ENCODE measurements at regions not wholly inside any gene's neighbourhood (a gene's known extent, or its start where the extent isn't known, plus 50 kb on each side); places are given as distances from the start of the nearest gene placed in this dataset.

DNA sequence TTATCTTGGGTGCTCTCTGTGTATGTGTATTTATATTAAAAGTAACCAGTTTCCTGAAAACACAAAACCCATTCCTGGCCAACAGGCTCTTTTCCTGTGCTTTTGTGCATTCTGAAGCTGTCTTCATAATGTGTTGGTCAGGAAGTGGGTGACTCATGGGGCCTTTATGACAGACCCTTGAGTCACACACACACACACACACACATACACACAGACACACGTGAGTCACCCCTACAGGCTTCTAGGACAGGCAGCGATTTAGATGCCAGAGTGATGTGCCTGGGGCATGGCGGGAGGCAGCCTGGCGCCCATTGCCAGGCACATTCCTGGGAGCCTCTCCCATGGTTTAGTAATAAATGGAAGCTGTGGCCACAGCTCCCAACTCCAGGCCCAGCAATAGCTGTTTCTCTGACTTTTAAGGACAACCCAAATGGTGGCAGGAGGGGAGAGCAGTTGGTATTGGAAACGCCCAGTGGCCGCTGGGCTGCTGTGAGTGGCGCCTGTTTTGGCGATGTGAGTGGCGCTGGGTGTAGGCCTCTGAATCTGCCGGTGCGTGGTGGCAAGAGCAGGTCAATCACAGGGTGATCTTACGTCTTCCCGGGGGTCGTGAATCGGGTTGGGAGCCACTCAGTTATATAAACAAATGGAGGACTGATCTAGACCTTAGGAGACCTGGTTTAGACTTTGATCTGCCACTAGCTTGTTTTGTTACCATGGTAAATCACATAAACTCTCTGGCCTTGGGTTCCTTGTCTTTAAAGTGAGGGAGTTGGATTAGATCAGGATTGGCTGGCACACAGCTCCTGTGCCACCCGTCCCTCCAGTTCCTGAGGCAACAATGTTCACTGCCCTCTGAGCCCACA is 150.7 kb upstream of the DLX2 start:
- H3K9me3 ChIP-seq (ENCODE audit: low read depth, low read length, poor library complexity, severe bottlenecking), result no peaks in the 10 kb centered on the region
- H3K4me3 ChIP-seq (ENCODE audit: low read depth, low read length, poor library complexity, severe bottlenecking), result no peak overlapping the region
- TF ChIP-seq, protein P1, sequence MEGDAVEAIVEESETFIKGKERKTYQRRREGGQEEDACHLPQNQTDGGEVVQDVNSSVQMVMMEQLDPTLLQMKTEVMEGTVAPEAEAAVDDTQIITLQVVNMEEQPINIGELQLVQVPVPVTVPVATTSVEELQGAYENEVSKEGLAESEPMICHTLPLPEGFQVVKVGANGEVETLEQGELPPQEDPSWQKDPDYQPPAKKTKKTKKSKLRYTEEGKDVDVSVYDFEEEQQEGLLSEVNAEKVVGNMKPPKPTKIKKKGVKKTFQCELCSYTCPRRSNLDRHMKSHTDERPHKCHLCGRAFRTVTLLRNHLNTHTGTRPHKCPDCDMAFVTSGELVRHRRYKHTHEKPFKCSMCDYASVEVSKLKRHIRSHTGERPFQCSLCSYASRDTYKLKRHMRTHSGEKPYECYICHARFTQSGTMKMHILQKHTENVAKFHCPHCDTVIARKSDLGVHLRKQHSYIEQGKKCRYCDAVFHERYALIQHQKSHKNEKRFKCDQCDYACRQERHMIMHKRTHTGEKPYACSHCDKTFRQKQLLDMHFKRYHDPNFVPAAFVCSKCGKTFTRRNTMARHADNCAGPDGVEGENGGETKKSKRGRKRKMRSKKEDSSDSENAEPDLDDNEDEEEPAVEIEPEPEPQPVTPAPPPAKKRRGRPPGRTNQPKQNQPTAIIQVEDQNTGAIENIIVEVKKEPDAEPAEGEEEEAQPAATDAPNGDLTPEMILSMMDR (conservative IDR thresholded peaks at IDR 0.05; ENCODE audit: low read depth, low read length), result no peak
- TF ChIP-seq EZH2 (IDR thresholded peaks at IDR 0.05; ENCODE audit: borderline replicate concordance, low read depth, low read length, poor library complexity, severe bottlenecking), result no peak
- POLR2A ChIA-PET (ENCODE audit: low non-redundant PET), result interaction anchor here (0.7 kb wide), 1 partner anchor 26 kb away, joined by 5 read pairs; no protein-coding TSS in a partner anchor
- no TSS peak for BruUV-seq (replicated peaks)
- no peaks in the 10 kb centered on the region for H3K27me3 ChIP-seq (replicated peaks; ENCODE audit: insufficient read depth, low read depth, low read length, poor library complexity)
- intact Hi-C loops (cut with micrococcal nuclease; ENCODE audit: unreplicated experiment), result no loop called here
- no peaks in the 10 kb centered on the region for H3K36me3 ChIP-seq (ENCODE audit: insufficient read depth, low read length, poor library complexity, severe bottlenecking)
- peaks cover 17% of the 10 kb centered on the region for H3K4me1 ChIP-seq (ENCODE audit: insufficient read depth, low read length, poor library complexity, severe bottlenecking)
- DNase-seq (ENCODE audit: low spot score), result peak; percentile 93
- CTCF ChIA-PET, result no interaction called here
- no peak overlapping the region for H3K27ac ChIP-seq (ENCODE audit: low read depth, low read length, poor library complexity, severe bottlenecking)

DNA sequence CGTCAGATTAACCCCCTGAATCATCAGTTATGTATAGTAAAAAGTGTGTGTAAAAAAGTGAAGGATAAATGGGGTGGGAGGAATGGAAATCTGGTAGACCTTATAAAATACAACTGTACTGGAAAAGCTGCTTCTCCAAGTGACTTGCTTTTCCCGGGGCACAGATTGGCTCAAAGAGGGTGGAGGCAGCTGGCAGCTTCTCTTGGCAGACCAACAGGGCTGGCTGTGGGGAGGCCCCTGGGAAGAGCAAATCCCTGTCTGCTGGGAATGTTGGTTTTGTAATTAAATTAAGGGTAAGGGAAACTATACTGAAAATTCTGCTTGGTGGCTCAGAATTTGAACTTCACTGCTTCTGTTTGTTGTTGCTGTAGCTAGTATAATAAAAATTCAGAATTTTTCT is 154.2 kb upstream of the DLX2 start:
- CTCF ChIA-PET, result no interaction called here
- TF ChIP-seq, protein P1 (conservative IDR thresholded peaks at IDR 0.05; ENCODE audit: low read depth, low read length), result no peak
- TF ChIP-seq EZH2 (IDR thresholded peaks at IDR 0.05; ENCODE audit: borderline replicate concordance, low read depth, low read length, poor library complexity, severe bottlenecking), result no peak
- POLR2A ChIA-PET (ENCODE audit: low non-redundant PET), result no interaction called here
- Histone ChIP-seq H3K4me1 (ENCODE audit: insufficient read depth, low read length, poor library complexity, severe bottlenecking) (peaks cover 17% of the 10 kb centered on the region), H3K4me3 (ENCODE audit: low read depth, low read length, poor library complexity, severe bottlenecking) (no peak overlapping the region), H3K36me3 (ENCODE audit: insufficient read depth, low read length, poor library complexity, severe bottlenecking) (no peaks in the 10 kb centered on the region), H3K27me3 (replicated peaks; ENCODE audit: insufficient read depth, low read depth, low read length, poor library complexity) (no peaks in the 10 kb centered on the region), H3K9me3 (ENCODE audit: low read depth, low read length, poor library complexity, severe bottlenecking) (no peaks in the 10 kb centered on the region), H3K27ac (ENCODE audit: low read depth, low read length, poor library complexity, severe bottlenecking) (no peak overlapping the region)
- DNase-seq (ENCODE audit: low spot score), result peak; percentile 45
- intact Hi-C loops (cut with micrococcal nuclease; ENCODE audit: unreplicated experiment), result no loop called here
- BruUV-seq (replicated peaks), result no TSS peak

DNA sequence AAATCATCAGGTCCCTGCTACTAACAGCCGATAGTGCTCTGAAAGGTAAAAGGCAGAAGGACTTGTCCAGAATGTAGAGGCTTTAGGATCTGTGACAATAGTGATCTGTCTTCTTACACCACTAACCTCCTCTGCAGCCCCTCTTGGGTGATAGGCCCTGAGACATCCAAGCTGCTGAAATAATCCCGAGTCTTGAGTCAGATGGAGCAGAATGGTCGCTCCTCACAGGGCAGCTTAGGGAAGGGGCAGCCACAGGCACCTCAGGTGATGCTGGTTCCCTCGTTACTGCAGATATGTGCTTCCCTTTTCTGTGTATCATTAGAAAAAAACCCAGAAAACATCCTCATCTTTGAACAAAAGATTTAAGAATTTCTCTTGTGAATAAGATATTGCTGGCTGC is 157.1 kb upstream of the DLX2 start:
- BruUV-seq (replicated peaks), result no TSS peak

More for the DNA sequence above, 157.1 kb upstream of the DLX2 start:
- intact Hi-C loops (cut with micrococcal nuclease; ENCODE audit: unreplicated experiment), result no loop called here
- POLR2A ChIA-PET (ENCODE audit: low non-redundant PET), result no interaction called here
- Histone ChIP-seq H3K9me3 (ENCODE audit: low read depth, low read length, poor library complexity, severe bottlenecking) (no peaks in the 10 kb centered on the region), H3K4me3 (ENCODE audit: low read depth, low read length, poor library complexity, severe bottlenecking) (no peak overlapping the region), H3K27ac (ENCODE audit: low read depth, low read length, poor library complexity, severe bottlenecking) (no peak overlapping the region), H3K4me1 (ENCODE audit: insufficient read depth, low read length, poor library complexity, severe bottlenecking) (peaks cover 7% of the 10 kb centered on the region), H3K27me3 (replicated peaks; ENCODE audit: insufficient read depth, low read depth, low read length, poor library complexity) (no peaks in the 10 kb centered on the region), H3K36me3 (ENCODE audit: insufficient read depth, low read length, poor library complexity, severe bottlenecking) (no peaks in the 10 kb centered on the region)
- CTCF ChIA-PET, result no interaction called here
- DNase-seq (ENCODE audit: low spot score), result no peak
- no peak for TF ChIP-seq EZH2 (IDR thresholded peaks at IDR 0.05; ENCODE audit: borderline replicate concordance, low read depth, low read length, poor library complexity, severe bottlenecking)
- TF ChIP-seq, protein P1 (conservative IDR thresholded peaks at IDR 0.05; ENCODE audit: low read depth, low read length), result no peak
